8988T (cell line): ENCODE measurements at regions not wholly inside any gene's neighbourhood (a gene's known extent, or its start where the extent isn't known, plus 50 kb on each side); places are given as distances from the start of the nearest gene placed in this dataset.
"Not testable (repeated sequence)": the region's sequence is repeated elsewhere in the genome, so short reads cannot be mapped to it uniquely, and the experiment has no call there.

Experiments
- DNase-seq: peaks from one replicate; pipeline ENCODE4 v3.0.0; 2011

- DNase-seq = no peak
Measured at GRCh38 chr2:220764171-220764570, 807.9 kb downstream of the EPHA4 start.

- DNase-seq = no peak
Measured at GRCh38 chr2:220767591-220768255, 804.4 kb downstream of the EPHA4 start.

GRCh38 chr2:220775856-220776488, 796.1 kb downstream of the EPHA4 start:
- no peak for DNase-seq

- DNase-seq = not testable (repeated sequence)
Measured at GRCh38 chr2:220779076-220779475, 793.0 kb downstream of the EPHA4 start.

- no peak for DNase-seq
Measured at GRCh38 chr2:220779511-220779910, 792.6 kb downstream of the EPHA4 start.

- DNase-seq = no peak
Measured at GRCh38 chr2:220779931-220780330, 792.2 kb downstream of the EPHA4 start.

GRCh38 chr2:220781622-220782241, 790.4 kb downstream of the EPHA4 start:
- no peak for DNase-seq

- DNase-seq = no peak
Measured at GRCh38 chr2:220782609-220783113, 789.4 kb downstream of the EPHA4 start.

- DNase-seq = no peak
Measured at GRCh38 chr2:220783671-220784070, 788.4 kb downstream of the EPHA4 start.

- DNase-seq = no peak
Measured at GRCh38 chr2:220785178-220785577, 786.9 kb downstream of the EPHA4 start.

GRCh38 chr2:220786216-220786615, 785.9 kb downstream of the EPHA4 start:
- no peak for DNase-seq

GRCh38 chr2:220787251-220787650, 784.9 kb downstream of the EPHA4 start:
- DNase-seq = no peak

- DNase-seq = no peak
Measured at GRCh38 chr2:220789961-220790360, 782.1 kb downstream of the EPHA4 start.

- no peak for DNase-seq
Measured at GRCh38 chr2:220795705-220796104, 776.4 kb downstream of the EPHA4 start.

- DNase-seq = no peak
Measured at GRCh38 chr2:220811115-220811514, 761.0 kb downstream of the EPHA4 start.

GRCh38 chr2:220811952-220812570, 760.0 kb downstream of the EPHA4 start:
- DNase-seq = no peak

GRCh38 chr2:220814441-220814840, 757.7 kb downstream of the EPHA4 start:
- no peak for DNase-seq

- DNase-seq = no peak
Measured at GRCh38 chr2:220815698-220816097, 756.4 kb downstream of the EPHA4 start.

- no peak for DNase-seq
Measured at GRCh38 chr2:220821683-220822082, 750.4 kb downstream of the EPHA4 start.

- not testable (repeated sequence) for DNase-seq
Measured at GRCh38 chr2:220823590-220823989, 748.5 kb downstream of the EPHA4 start.

- DNase-seq = no peak
Measured at GRCh38 chr2:220833446-220833845, 738.7 kb downstream of the EPHA4 start.

GRCh38 chr2:220835583-220835982, 736.5 kb downstream of the EPHA4 start:
- DNase-seq = no peak

GRCh38 chr2:220837226-220837625, 734.9 kb downstream of the EPHA4 start:
- no peak for DNase-seq
